Right lobe of liver (tissue), 6 donors: ENCODE measurements at regions not wholly inside any gene's neighbourhood (a gene's known extent, or its start where the extent isn't known, plus 50 kb on each side); places are given as distances from the start of the nearest gene placed in this dataset.

Experiments used
- ATAC-seq, 4 donors: fragments of 200-7000 bp; cut with Tn5 transposase; one replicate each; pipeline ENCODE4 v1.9.1; 2020; ENCODE audit warnings: mild to moderate bottlenecking in 4 of 4, moderate library complexity in 4 of 4
- DNase-seq, 3 donors: peaks; one replicate each; pipeline ENCODE4 v3.0.0-alpha.2; 2020
- H3K27ac ChIP-seq, 3 donors: fragments of 200-600 bp; one replicate each; pipeline ENCODE4 v1.8.0; 2022
- H3K27me3 ChIP-seq, 2 donors: fragments of 200-600 bp; one replicate each; pipeline ENCODE4 v1.8.0; 2022
- H3K36me3 ChIP-seq, 4 donors: fragments of 200-600 bp; sonication (generic) in 1 of 4; one replicate each; pipeline versions ENCODE4 v1.5.1 to v1.8.0; 2017 to 2022; ENCODE audit warnings: control low read depth in 1 of 4
- H3K4me1 ChIP-seq, 4 donors: fragments of 200-600 bp; sonication (generic) in 1 of 4; one replicate each; pipeline versions ENCODE4 v1.5.1 to v1.8.0; 2017 to 2022; ENCODE audit warnings: control low read depth in 1 of 4
- H3K4me3 ChIP-seq, 3 donors: fragments of 200-600 bp; one replicate each; pipeline ENCODE4 v1.8.0; 2022
- H3K9me3 ChIP-seq, 4 donors: fragments of 200-600 bp; sonication (generic) in 1 of 4; one replicate each; pipeline versions ENCODE4 v1.5.1 to v1.8.0; 2017 to 2022; ENCODE audit warnings: control low read depth in 1 of 4
- POLR2A ChIP-seq: fragments of 450-650 bp; IDR thresholded peaks from one replicate; pipeline ENCODE4 v1.6.1; 2017; ENCODE audit warnings: antibody characterized with exemption, mild to moderate bottlenecking
- WGBS: methylation state at CpG from one replicate; pipeline ENCODE4 v1.1.6; 2018; ENCODE audit warnings: low coverage, low lambda C conversion rate; ENCODE audit not compliant: insufficient coverage; ENCODE audit errors: missing lambda C conversion rate; 5-methylcytosine and 5-hydroxymethylcytosine counted together
- intact Hi-C, 2 donors: fragments of 100-400 bp; cut with DNase I; formaldehyde crosslinking; loops; one replicate each; pipeline versions ENCODE4 v1.11.2 to v1.14.1; 2022
- TF ChIP-seq, protein P1 (sequence below), 4 donors: fragments of 200-600 bp in 3 of 4; fragments of 450-650 bp in 1 of 4; IDR thresholded peaks; one replicate each; pipeline versions ENCODE4 v1.5.1 to v1.8.0; 2016 to 2022; ENCODE audit warnings: antibody characterized with exemption in 4 of 4, mild to moderate bottlenecking in 2 of 4
- donor health status: DM: no; HTN: yes; CAD: no.
- donor health status: DM: no; HTN: no; CAD: no.
- donor health status: DM: no; HTN: no; CAD: no.
- donor health status: DM: no; HTN: yes; CAD: no.
- donor health status: DM: no; HTN: yes; CAD: no.

DNA sequence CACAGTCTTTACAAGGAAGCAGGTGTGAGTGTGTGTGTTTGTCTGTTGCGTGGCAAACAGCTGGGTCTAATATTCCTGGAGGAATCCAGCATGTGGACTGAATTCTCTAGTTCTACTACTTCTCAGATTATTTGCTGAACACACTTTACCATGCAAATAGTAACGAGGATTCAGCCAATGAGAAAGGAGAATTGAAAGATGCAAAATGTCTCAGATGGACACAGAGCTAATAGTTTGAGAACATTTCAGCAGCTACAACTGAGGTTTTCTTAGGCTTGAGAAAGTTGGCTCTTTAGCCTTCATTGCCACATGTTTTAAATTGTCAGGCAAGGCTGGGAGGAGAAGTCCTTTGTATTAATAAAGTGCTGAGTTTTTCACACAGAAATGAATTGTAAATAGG lies 568.0 kb upstream of the MDFIC2 start:
- no peak for DNase-seq
- Histone ChIP-seq H3K4me3 (no peak overlapping the region), H3K36me3 (no peaks in the 10 kb centered on the region), H3K27me3 (no peaks in the 10 kb centered on the region), H3K27ac (no peak overlapping the region), H3K9me3 (no peaks in the 10 kb centered on the region), H3K4me1 (no peaks in the 10 kb centered on the region)
- no peak for ATAC-seq
- intact Hi-C loops, result no loop called here
- no peak for TF ChIP-seq POLR2A
- TF ChIP-seq, protein P1, sequence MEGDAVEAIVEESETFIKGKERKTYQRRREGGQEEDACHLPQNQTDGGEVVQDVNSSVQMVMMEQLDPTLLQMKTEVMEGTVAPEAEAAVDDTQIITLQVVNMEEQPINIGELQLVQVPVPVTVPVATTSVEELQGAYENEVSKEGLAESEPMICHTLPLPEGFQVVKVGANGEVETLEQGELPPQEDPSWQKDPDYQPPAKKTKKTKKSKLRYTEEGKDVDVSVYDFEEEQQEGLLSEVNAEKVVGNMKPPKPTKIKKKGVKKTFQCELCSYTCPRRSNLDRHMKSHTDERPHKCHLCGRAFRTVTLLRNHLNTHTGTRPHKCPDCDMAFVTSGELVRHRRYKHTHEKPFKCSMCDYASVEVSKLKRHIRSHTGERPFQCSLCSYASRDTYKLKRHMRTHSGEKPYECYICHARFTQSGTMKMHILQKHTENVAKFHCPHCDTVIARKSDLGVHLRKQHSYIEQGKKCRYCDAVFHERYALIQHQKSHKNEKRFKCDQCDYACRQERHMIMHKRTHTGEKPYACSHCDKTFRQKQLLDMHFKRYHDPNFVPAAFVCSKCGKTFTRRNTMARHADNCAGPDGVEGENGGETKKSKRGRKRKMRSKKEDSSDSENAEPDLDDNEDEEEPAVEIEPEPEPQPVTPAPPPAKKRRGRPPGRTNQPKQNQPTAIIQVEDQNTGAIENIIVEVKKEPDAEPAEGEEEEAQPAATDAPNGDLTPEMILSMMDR (IDR thresholded peaks at IDR 0.05), result no peak
- WGBS, result 70% methylated on average over 2 of the region's 2 CpGs

DNA sequence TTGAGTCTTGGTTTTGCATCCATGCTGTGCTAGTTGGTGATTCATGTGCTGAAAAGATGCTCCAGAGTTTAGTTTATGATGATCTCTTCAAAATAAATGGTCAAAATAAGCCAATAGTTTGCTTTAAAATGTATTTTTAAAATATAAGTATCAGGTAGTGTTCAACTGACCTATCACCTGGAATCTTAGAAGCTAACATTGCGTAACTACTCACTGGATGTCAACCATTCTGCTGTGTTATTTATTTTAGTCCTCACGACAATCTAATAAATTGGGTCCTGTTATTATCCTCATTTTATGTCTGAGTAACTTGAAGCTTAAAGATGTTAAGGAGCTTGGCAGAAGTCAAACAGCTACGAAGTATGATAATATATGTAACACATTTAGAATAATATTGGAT lies 563.7 kb upstream of the MDFIC2 start:
- intact Hi-C loops, result no loop called here
- WGBS, result 55% methylated on average over 3 of the region's 3 CpGs
- Histone ChIP-seq H3K4me3 (no peak overlapping the region), H3K27me3 (no peaks in the 10 kb centered on the region), H3K27ac (no peak overlapping the region), H3K4me1 (no peaks in the 10 kb centered on the region), H3K36me3 (no peaks in the 10 kb centered on the region), H3K9me3 (no peaks in the 10 kb centered on the region)
- ATAC-seq, result no peak
- no peak for TF ChIP-seq POLR2A
- TF ChIP-seq, protein P1 (IDR thresholded peaks at IDR 0.05), result no peak
- no peak for DNase-seq

DNA sequence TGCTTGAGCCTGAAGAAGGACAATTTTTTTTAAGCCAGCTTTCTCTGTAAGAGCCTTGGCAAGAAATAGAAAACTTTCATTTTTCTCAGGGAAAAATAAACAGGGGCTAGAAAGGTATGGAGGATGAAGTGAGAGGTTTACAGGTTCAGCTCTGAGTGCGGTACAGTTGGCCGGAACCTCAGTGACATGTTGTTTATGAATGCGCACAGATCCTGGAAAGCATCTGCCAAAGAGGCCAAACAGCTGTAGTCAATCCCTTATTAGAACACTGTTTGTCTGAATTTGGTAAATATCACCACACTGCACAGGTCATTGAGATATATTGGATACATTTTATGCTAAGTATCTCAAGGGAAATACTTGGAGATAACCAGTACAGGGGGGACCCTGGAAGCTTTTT lies 561.8 kb upstream of the MDFIC2 start:
- no peak overlapping the region for H3K27ac ChIP-seq
- H3K36me3 ChIP-seq, result no peaks in the 10 kb centered on the region
- H3K9me3 ChIP-seq, result no peaks in the 10 kb centered on the region
- H3K27me3 ChIP-seq, result no peaks in the 10 kb centered on the region
- no peak overlapping the region for H3K4me3 ChIP-seq
- DNase-seq (no peak), ATAC-seq (no peak)
- WGBS, result 57% methylated on average over 3 of the region's 3 CpGs
- TF ChIP-seq, protein P1 (IDR thresholded peaks at IDR 0.05), result no peak
- no peak for TF ChIP-seq POLR2A
- no peaks in the 10 kb centered on the region for H3K4me1 ChIP-seq
- intact Hi-C loops, result no loop called here

DNA sequence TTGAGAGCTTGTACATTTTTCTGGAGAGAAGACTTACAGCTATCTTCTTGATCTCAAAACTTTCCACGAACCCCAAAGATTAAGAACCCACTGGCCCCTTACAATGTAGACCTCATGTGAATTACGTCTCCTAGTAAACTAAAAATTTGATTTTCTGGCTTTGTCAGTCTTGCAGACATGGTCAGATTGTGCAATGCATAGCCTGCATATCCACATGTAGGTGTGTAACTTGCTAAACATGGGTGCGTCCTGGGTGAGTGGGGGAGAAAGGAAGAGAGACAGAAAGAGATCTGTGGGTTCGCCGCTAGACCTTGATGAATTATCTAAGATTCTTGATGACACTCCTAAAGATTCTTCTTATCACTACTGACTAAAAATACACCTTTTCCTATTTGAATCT lies 561.2 kb upstream of the MDFIC2 start:
- no peak for ATAC-seq
- no peak for DNase-seq
- Histone ChIP-seq H3K9me3 (no peaks in the 10 kb centered on the region), H3K4me3 (no peak overlapping the region), H3K27me3 (no peaks in the 10 kb centered on the region), H3K4me1 (no peaks in the 10 kb centered on the region), H3K36me3 (no peaks in the 10 kb centered on the region), H3K27ac (no peak overlapping the region)
- TF ChIP-seq POLR2A, result no peak
- TF ChIP-seq, protein P1 (IDR thresholded peaks at IDR 0.05), result no peak
- 69% methylated on average over 5 of the region's 5 CpGs for WGBS
- intact Hi-C loops, result no loop called here
